ENCODE measurements at regions not wholly inside any gene's neighbourhood (a gene's known extent, or its start where the extent isn't known, plus 50 kb on each side); places are given as distances from the start of the nearest gene placed in this dataset.

GRCh38 chr12:72734581-72734980, 462.4 kb downstream of the TRHDE start:
- H3K9me2 ChIP-seq (ENCODE audit: insufficient read depth, low read length), result no peaks in the 10 kb centered on the region
- no peaks in the 10 kb centered on the region for H3K79me2 ChIP-seq (replicated peaks; ENCODE audit: insufficient read depth, low read length)
- no peaks in the 10 kb centered on the region for H3K36me3 ChIP-seq (ENCODE audit: insufficient read depth, low read length)
- no peak overlapping the region for H2AFZ ChIP-seq (ENCODE audit: low read depth, low read length)
- H3K4me2 ChIP-seq (ENCODE audit: low read length), result no peak overlapping the region
- no peaks in the 10 kb centered on the region for H3F3A ChIP-seq (ENCODE audit: insufficient read depth, low read length, poor library complexity, severe bottlenecking)
- H4K20me1 ChIP-seq (ENCODE audit: insufficient read depth), result no peaks in the 10 kb centered on the region
- no peaks in the 10 kb centered on the region for H3K27me3 ChIP-seq (ENCODE audit: insufficient read depth, low read depth, low read length)
- no peak overlapping the region for H3K9ac ChIP-seq (ENCODE audit: low read length)
- no peaks in the 10 kb centered on the region for H3K9me3 ChIP-seq (ENCODE audit: low read length)
- no peak overlapping the region for H3K4me3 ChIP-seq (ENCODE audit: low read length)
- TF ChIP-seq MXI1 (conservative IDR thresholded peaks at IDR 0.05; ENCODE audit: poor library complexity, severe bottlenecking), result no peak
- no peak for TF ChIP-seq POLR2AphosphoS5 (IDR thresholded peaks at IDR 0.05)
- no peak for TF ChIP-seq TAF1 (IDR thresholded peaks at IDR 0.05; ENCODE audit: low read depth)
- TF ChIP-seq CTCF (IDR thresholded peaks at IDR 0.05; ENCODE audit: poor library complexity, severe bottlenecking), result no peak
- TF ChIP-seq EZH2 (IDR thresholded peaks at IDR 0.05; ENCODE audit: borderline replicate concordance, insufficient read depth, low read length, poor library complexity, severe bottlenecking), result no peak
- TF ChIP-seq SMC3 (conservative IDR thresholded peaks at IDR 0.05; ENCODE audit: poor library complexity), result no peak
- TF ChIP-seq REST (IDR thresholded peaks at IDR 0.05; ENCODE audit: borderline replicate concordance), result no peak
- no peak for TF ChIP-seq RAD21 (conservative IDR thresholded peaks at IDR 0.05)
- no peak for TF ChIP-seq EP300 (conservative IDR thresholded peaks at IDR 0.05; ENCODE audit: poor library complexity, severe bottlenecking)
- H3K27ac ChIP-seq (ENCODE audit: low read length), result no peak overlapping the region

- Histone ChIP-seq H3F3A (ENCODE audit: insufficient read depth, low read length, poor library complexity, severe bottlenecking) (no peaks in the 10 kb centered on the region), H4K20me1 (ENCODE audit: insufficient read depth) (no peaks in the 10 kb centered on the region), H3K4me3 (ENCODE audit: low read length) (no peak overlapping the region), H3K36me3 (ENCODE audit: insufficient read depth, low read length) (no peaks in the 10 kb centered on the region), H3K9me3 (ENCODE audit: low read length) (no peaks in the 10 kb centered on the region), H2AFZ (ENCODE audit: low read depth, low read length) (no peak overlapping the region), H3K27me3 (ENCODE audit: insufficient read depth, low read depth, low read length) (no peaks in the 10 kb centered on the region), H3K79me2 (replicated peaks; ENCODE audit: insufficient read depth, low read length) (no peaks in the 10 kb centered on the region), H3K9ac (ENCODE audit: low read length) (no peak overlapping the region), H3K27ac (ENCODE audit: low read length) (no peak overlapping the region), H3K4me2 (ENCODE audit: low read length) (no peak overlapping the region), H3K9me2 (ENCODE audit: insufficient read depth, low read length) (no peaks in the 10 kb centered on the region)
- TF ChIP-seq MXI1 (conservative IDR thresholded peaks at IDR 0.05; ENCODE audit: poor library complexity, severe bottlenecking), result no peak
- no peak for TF ChIP-seq REST (IDR thresholded peaks at IDR 0.05; ENCODE audit: borderline replicate concordance)
- TF ChIP-seq EZH2 (IDR thresholded peaks at IDR 0.05; ENCODE audit: borderline replicate concordance, insufficient read depth, low read length, poor library complexity, severe bottlenecking), result no peak
- TF ChIP-seq RAD21 (conservative IDR thresholded peaks at IDR 0.05), result no peak
- no peak for TF ChIP-seq POLR2AphosphoS5 (IDR thresholded peaks at IDR 0.05)
- TF ChIP-seq SMC3 (conservative IDR thresholded peaks at IDR 0.05; ENCODE audit: poor library complexity), result no peak
- TF ChIP-seq TAF1 (IDR thresholded peaks at IDR 0.05; ENCODE audit: low read depth), result no peak
- no peak for TF ChIP-seq CTCF (IDR thresholded peaks at IDR 0.05; ENCODE audit: poor library complexity, severe bottlenecking)
- TF ChIP-seq EP300 (conservative IDR thresholded peaks at IDR 0.05; ENCODE audit: poor library complexity, severe bottlenecking), result no peak
These were observed 466.6 kb downstream of the TRHDE start for GRCh38 chr12:72738811-72739210.

Measured in neural cell (in vitro differentiated cells).